K562 (cell line): ENCODE measurements at regions not wholly inside any gene's neighbourhood (a gene's known extent, or its start where the extent isn't known, plus 50 kb on each side); places are given as distances from the start of the nearest gene placed in this dataset.

Source experiments
- ATAC-seq: fragments of 200-7000 bp; cut with Tn5 transposase; 3 replicates; pipeline ENCODE4 v1.9.1; 2020; ENCODE audit warnings: moderate library complexity
- BruUV-seq: library from RNA; stranded (reverse); fragments of 400-500 nt; replicated peaks from 2 replicates; lab custom pipeline; 2021; lab: Mats Ljungman, UMichigan
- CTCF ChIA-PET: fragments of 300-600 bp; formaldehyde crosslinking; extraction: SDS; loops from one replicate; lab custom pipeline; 2021; ENCODE audit warnings: low intra/inter-chr PET ratio; lab: Yijun Ruan, JAX
- POLR2A ChIA-PET: fragments of 300-600, 350-650 bp; sonication (Branson Sonifier 250); formaldehyde crosslinking; extraction: SDS; loops from one replicate; lab custom pipeline; 2021; ENCODE audit warnings: antibody characterized with exemption, inconsistent platforms; lab: Yijun Ruan, JAX
- DNase-seq, 4 experiments: peaks; one replicate each; pipeline versions ENCODE4 v3.0.0 to v3.0.0-alpha.2; 2011 to 2018; ENCODE audit warnings: low spot score in 3 of 4, mixed read lengths in 3 of 4; ENCODE audit errors: extremely low read depth in 1 of 4
- FAIRE-seq: peaks from 2 replicates; lab custom pipeline; 2011; peaks lifted over from hg19 to GRCh38; lab: Jason Lieb, UNC
- H2AFZ ChIP-seq: 2 replicates; pipeline ENCODE4 v1.6.0; 2011; ENCODE audit warnings: low read depth, low read length, control low read depth, inconsistent platforms
- H3K27ac ChIP-seq: fragments of 200-600 bp; 3 replicates; pipeline ENCODE4 v1.8.0; 2011; ENCODE audit warnings: low read depth, mild to moderate bottlenecking, control low read depth, inconsistent platforms, low read length, moderate library complexity, mixed read lengths; ENCODE audit errors: extremely low read depth
- H3K27me3 ChIP-seq, 2 experiments: fragments of 300-600 bp in 1 of 2; 2 replicates in 1 of 2; 3 replicates in 1 of 2; pipeline versions ENCODE4 v1.6.0 to v1.8.0; 2011; ENCODE audit warnings: inconsistent platforms in 2 of 2, low read length in 2 of 2, mild to moderate bottlenecking in 1 of 2, mixed read lengths in 1 of 2, moderate library complexity in 1 of 2; ENCODE audit not compliant: control insufficient read depth in 2 of 2, insufficient read depth in 2 of 2
- H3K36me3 ChIP-seq: fragments of 300-600 bp; 3 replicates; pipeline ENCODE4 v1.8.0; 2011; ENCODE audit warnings: mild to moderate bottlenecking, low read length, inconsistent platforms; ENCODE audit not compliant: control insufficient read depth, insufficient read depth
- H3K4me1 ChIP-seq, 2 experiments: fragments of 200-600 bp in 1 of 2; replicated peaks in 1 of 2; 2 replicates in 1 of 2; 3 replicates in 1 of 2; pipeline versions ENCODE4 v1.5.1 to v1.8.0; 2011; ENCODE audit warnings: inconsistent platforms in 2 of 2, low read length in 2 of 2, mild to moderate bottlenecking in 1 of 2, mixed read lengths in 1 of 2, moderate library complexity in 1 of 2; ENCODE audit not compliant: control insufficient read depth in 2 of 2, insufficient read depth in 2 of 2
- H3K4me2 ChIP-seq: 2 replicates; pipeline ENCODE4 v1.6.1; 2011; ENCODE audit warnings: low read length, control low read depth, inconsistent platforms, mixed read lengths; ENCODE audit not compliant: insufficient read depth
- H3K4me3 ChIP-seq: fragments of 200-600 bp; sonication (generic), shearing (Covaris generic); 2 replicates; pipeline ENCODE4 v1.5.1; 2016; ENCODE audit warnings: control low read depth, inconsistent platforms
- H3K79me2 ChIP-seq: fragments of 200-600 bp; 3 replicates; pipeline ENCODE4 v1.8.0; 2011; ENCODE audit warnings: low read length, inconsistent platforms; ENCODE audit not compliant: control insufficient read depth, insufficient read depth
- H3K9ac ChIP-seq, 2 experiments: 2 replicates each; pipeline versions ENCODE4 v1.6.0 to v1.6.1; 2011; ENCODE audit warnings: low read depth in 2 of 2, low read length in 2 of 2, control low read depth in 1 of 2, inconsistent platforms in 1 of 2, mild to moderate bottlenecking in 1 of 2, mixed read lengths in 1 of 2; ENCODE audit not compliant: insufficient read depth in 1 of 2
- H3K9me1 ChIP-seq: one replicate; pipeline ENCODE4 v1.6.0; 2011; ENCODE audit warnings: inconsistent platforms, mild to moderate bottlenecking, low read length, moderate library complexity; ENCODE audit not compliant: control insufficient read depth, insufficient read depth
- H3K9me3 ChIP-seq: replicated peaks from 2 replicates; pipeline ENCODE4 v1.5.1; 2011; ENCODE audit warnings: low read depth, low read length, inconsistent platforms; ENCODE audit not compliant: control insufficient read depth, insufficient read depth
- H4K20me1 ChIP-seq: replicated peaks from 2 replicates; pipeline ENCODE4 v1.6.1; 2011; ENCODE audit warnings: low read length, inconsistent platforms, mixed read lengths; ENCODE audit not compliant: control insufficient read depth, insufficient read depth
- ELF4 ChIP-seq: fragments of 450-650 bp; formaldehyde crosslinking; IDR thresholded peaks from 2 replicates; pipeline ENCODE4 v1.4.0; 2022; ENCODE audit warnings: missing genetic modification characterization
- FOXA1 ChIP-seq: fragments of 450-650 bp; IDR thresholded peaks from 2 replicates; pipeline ENCODE4 v1.6.1; 2016; ENCODE audit warnings: mild to moderate bottlenecking, borderline replicate concordance
- FUS ChIP-seq: fragments of 200-400 bp; formaldehyde crosslinking; optimal IDR thresholded peaks from 2 replicates; pipeline ENCODE3; 2017; ENCODE audit warnings: low read depth, low read length
- HNRNPH1 ChIP-seq: fragments of 200-400 bp; formaldehyde crosslinking; optimal IDR thresholded peaks from 2 replicates; pipeline ENCODE3; 2017; ENCODE audit warnings: low read depth, mild to moderate bottlenecking, low read length, moderate library complexity
- MXI1 ChIP-seq: IDR thresholded peaks from 2 replicates; pipeline ENCODE4 v1.6.1; 2011; ENCODE audit warnings: low read depth, mild to moderate bottlenecking, improper control_type of control experiment, low read length
- ZNF316 ChIP-seq: fragments of 450-650 bp; IDR thresholded peaks from 2 replicates; pipeline ENCODE4 v1.6.1; 2016
- ZNF384 ChIP-seq: IDR thresholded peaks from 2 replicates; pipeline ENCODE4 v1.6.1; 2012; ENCODE audit warnings: low read depth, low read length, improper control_type of control experiment
- ZNF445 ChIP-seq: fragments of 250-450 bp; sonication (Bioruptor Pico); IDR thresholded peaks from 2 replicates; pipeline ENCODE4 v1.4.0; 2020; ENCODE audit warnings: low read depth, mild to moderate bottlenecking, moderate library complexity
- WGBS: fragments of 100-300 bp; shearing (Covaris generic); methylation state at CpG from one replicate; pipeline ENCODE4 v1.1.6; 2016; ENCODE audit warnings: low coverage, mixed read lengths; ENCODE audit not compliant: insufficient coverage; ENCODE audit errors: missing lambda C conversion rate; 5-methylcytosine and 5-hydroxymethylcytosine counted together
- in situ Hi-C: fragments of 300-500 bp; cut with MboI; formaldehyde crosslinking; loops from 4 replicates; pipeline ENCODE4 v1.15.0; 2018; ENCODE audit warnings: inconsistent platforms, mixed read lengths
- intact Hi-C: fragments of 100-400 bp; cut with micrococcal nuclease; formaldehyde crosslinking; loops from 2 replicates; pipeline ENCODE4 v1.14.2; 2022
- TF ChIP-seq, protein P1 (sequence below): fragments of 250-450 bp; sonication (Bioruptor Pico); IDR thresholded peaks from 2 replicates; pipeline ENCODE4 v1.8.0; 2022; ENCODE audit warnings: moderate library complexity, mild to moderate bottlenecking, inconsistent platforms
- TF ChIP-seq, protein P2 (sequence below): fragments of 450-650 bp; IDR thresholded peaks from 2 replicates; pipeline ENCODE4 v1.6.1; 2016; ENCODE audit warnings: mild to moderate bottlenecking
- TF ChIP-seq, protein P3 (sequence below): IDR thresholded peaks from 2 replicates; pipeline ENCODE4 v1.6.1; 2012; ENCODE audit warnings: low read depth, low read length, improper control_type of control experiment, borderline replicate concordance
- TF ChIP-seq, protein P4 (sequence below): fragments of 250-450 bp; sonication (Bioruptor Pico); IDR thresholded peaks from 2 replicates; pipeline ENCODE4 v1.8.0; 2022; ENCODE audit warnings: inconsistent platforms

DNA sequence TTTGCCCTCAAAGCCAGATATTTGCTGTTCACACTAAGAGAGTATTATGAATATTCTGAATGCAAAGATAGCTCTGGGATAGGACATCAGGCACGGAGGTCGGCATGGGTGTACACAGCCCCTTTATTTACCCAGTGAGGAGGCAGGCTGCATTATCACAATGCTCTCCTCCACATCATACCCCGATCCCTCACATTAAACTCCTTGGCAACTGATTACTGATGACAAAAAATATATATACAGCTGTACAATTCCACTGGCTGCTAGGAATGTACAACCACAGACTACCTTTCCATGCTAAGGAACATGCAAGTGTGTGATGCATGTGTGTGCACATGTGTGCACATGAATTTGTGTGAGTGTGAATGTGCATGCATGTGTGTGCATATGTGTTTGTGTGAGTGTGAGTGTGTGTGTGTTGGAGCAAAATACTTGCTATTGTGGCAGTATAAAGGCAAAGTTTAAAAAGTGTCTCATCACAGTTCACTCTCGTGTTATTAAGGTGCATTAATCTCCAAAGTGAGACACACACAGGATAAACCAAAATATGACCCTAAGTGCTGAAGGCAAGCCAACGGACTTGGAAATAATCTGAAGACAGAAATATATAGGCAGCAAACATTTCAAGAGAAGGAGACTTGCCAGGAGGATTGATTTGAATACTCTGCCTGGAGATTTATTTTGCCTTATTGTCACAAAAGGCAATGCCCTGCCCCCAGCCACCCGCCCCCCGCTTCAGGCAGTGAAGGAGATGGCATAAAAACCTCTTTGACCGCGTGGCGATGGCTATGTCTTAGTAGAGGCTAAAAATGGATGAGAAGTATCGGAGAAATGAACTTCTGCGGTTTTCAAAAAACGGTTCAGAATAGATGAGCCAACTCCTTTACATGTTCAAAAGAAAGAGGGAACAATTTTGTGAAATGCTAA, 274.8 kb downstream of the TSHZ3 start:
- H3K9me1 ChIP-seq: no peaks in the 10 kb centered on the region
- no peaks in the 10 kb centered on the region; the same call in 1 of the 2 replicates for H4K20me1 ChIP-seq
- no peak for DNase-seq
- H3K79me2 ChIP-seq: no peaks in the 10 kb centered on the region
- no peak overlapping the region for H3K27ac ChIP-seq
- in situ Hi-C loops: no loop called here
- no TSS peak for BruUV-seq
- peaks cover 0 to 4% of the 10 kb centered on the region in 2 experiments; a peak in 1 of 5 replicates for H3K27me3 ChIP-seq
- intact Hi-C loops: no loop called here
- H3K9me3 ChIP-seq: no peaks in the 10 kb centered on the region
- H3K4me3 ChIP-seq: no peak overlapping the region
- H2AFZ ChIP-seq: no peak overlapping the region
- FAIRE-seq: no peak
- no peaks in the 10 kb centered on the region for H3K4me1 ChIP-seq
- ChIA-PET POLR2A (no interaction called here), CTCF (no interaction called here)
- no peaks in the 10 kb centered on the region for H3K36me3 ChIP-seq
- H3K9ac ChIP-seq: no peak overlapping the region
- no peak overlapping the region for H3K4me2 ChIP-seq
- no peak for ATAC-seq
- under 1% methylated on average over 13 of the region's 13 CpGs for WGBS
- TF ChIP-seq, protein P1, sequence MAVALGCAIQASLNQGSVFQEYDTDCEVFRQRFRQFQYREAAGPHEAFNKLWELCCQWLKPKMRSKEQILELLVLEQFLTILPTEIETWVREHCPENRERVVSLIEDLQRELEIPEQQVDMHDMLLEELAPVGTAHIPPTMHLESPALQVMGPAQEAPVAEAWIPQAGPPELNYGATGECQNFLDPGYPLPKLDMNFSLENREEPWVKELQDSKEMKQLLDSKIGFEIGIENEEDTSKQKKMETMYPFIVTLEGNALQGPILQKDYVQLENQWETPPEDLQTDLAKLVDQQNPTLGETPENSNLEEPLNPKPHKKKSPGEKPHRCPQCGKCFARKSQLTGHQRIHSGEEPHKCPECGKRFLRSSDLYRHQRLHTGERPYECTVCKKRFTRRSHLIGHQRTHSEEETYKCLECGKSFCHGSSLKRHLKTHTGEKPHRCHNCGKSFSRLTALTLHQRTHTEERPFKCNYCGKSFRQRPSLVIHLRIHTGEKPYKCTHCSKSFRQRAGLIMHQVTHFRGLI (CRISPR knock-in tag): no peak
- TF ChIP-seq, protein P2, sequence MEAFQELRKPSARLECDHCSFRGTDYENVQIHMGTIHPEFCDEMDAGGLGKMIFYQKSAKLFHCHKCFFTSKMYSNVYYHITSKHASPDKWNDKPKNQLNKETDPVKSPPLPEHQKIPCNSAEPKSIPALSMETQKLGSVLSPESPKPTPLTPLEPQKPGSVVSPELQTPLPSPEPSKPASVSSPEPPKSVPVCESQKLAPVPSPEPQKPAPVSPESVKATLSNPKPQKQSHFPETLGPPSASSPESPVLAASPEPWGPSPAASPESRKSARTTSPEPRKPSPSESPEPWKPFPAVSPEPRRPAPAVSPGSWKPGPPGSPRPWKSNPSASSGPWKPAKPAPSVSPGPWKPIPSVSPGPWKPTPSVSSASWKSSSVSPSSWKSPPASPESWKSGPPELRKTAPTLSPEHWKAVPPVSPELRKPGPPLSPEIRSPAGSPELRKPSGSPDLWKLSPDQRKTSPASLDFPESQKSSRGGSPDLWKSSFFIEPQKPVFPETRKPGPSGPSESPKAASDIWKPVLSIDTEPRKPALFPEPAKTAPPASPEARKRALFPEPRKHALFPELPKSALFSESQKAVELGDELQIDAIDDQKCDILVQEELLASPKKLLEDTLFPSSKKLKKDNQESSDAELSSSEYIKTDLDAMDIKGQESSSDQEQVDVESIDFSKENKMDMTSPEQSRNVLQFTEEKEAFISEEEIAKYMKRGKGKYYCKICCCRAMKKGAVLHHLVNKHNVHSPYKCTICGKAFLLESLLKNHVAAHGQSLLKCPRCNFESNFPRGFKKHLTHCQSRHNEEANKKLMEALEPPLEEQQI: no peak
- no peak for TF ChIP-seq ZNF316
- TF ChIP-seq MXI1: no peak
- no peak for TF ChIP-seq ZNF384
- TF ChIP-seq, protein P3, sequence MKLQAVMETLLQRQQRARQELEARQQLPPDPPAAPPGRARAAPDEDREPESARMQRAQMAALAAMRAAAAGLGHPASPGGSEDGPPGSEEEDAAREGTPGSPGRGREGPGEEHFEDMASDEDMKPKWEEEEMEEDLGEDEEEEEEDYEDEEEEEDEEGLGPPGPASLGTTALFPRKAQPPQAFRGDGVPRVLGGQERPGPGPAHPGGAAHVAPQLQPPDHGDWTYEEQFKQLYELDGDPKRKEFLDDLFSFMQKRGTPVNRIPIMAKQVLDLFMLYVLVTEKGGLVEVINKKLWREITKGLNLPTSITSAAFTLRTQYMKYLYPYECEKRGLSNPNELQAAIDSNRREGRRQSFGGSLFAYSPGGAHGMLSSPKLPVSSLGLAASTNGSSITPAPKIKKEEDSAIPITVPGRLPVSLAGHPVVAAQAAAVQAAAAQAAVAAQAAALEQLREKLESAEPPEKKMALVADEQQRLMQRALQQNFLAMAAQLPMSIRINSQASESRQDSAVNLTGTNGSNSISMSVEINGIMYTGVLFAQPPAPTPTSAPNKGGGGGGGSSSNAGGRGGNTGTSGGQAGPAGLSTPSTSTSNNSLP: no peak
- TF ChIP-seq, protein P4, sequence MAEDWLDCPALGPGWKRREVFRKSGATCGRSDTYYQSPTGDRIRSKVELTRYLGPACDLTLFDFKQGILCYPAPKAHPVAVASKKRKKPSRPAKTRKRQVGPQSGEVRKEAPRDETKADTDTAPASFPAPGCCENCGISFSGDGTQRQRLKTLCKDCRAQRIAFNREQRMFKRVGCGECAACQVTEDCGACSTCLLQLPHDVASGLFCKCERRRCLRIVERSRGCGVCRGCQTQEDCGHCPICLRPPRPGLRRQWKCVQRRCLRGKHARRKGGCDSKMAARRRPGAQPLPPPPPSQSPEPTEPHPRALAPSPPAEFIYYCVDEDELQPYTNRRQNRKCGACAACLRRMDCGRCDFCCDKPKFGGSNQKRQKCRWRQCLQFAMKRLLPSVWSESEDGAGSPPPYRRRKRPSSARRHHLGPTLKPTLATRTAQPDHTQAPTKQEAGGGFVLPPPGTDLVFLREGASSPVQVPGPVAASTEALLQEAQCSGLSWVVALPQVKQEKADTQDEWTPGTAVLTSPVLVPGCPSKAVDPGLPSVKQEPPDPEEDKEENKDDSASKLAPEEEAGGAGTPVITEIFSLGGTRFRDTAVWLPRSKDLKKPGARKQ (CRISPR knock-in tag): no peak
- TF ChIP-seq FUS: no peak
- TF ChIP-seq ZNF445 (CRISPR knock-in tag): no peak
- TF ChIP-seq ELF4 (CRISPR knock-in tag): no peak
- no peak for TF ChIP-seq FOXA1
- TF ChIP-seq HNRNPH1: no peak
